ENCODE measurements at regions not wholly inside any gene's neighbourhood (a gene's known extent, or its start where the extent isn't known, plus 50 kb on each side); places are given as distances from the start of the nearest gene placed in this dataset.
"Not testable (repeated sequence)": the region's sequence is repeated elsewhere in the genome, so short reads cannot be mapped to it uniquely, and the experiment has no call there.

DNA sequence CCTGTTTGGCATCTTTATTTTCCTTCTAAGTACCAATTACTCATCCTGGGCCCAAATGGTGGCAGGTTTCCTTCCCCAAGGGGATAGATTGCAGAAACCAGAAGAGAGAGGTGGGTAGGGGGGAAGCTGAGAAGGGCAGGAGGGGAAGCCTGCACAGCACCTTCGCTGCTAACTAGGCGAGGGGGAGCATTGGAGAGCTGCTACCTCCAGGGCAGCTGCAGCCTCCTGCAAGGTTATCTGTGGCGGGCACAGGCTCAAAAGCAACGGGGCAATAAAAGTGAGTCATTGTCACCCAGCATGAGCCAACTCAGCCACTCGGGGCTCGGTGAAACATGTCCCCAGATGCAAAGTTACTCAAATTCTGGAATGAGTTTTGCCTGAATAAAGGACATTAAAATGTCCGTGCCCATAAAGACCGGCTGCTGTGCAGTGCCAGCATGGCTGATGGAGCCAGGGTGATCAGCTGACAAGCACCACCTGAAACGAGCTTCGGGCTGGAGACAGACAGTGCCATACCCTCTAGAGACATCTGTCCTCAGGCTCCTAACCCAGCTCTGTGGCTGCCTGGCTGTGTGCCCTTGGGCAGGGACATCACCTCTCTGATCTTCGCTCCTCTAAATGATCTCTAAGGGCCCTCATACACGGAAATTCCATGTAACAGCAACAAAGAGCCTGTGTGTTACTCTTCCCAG, 68.1 kb upstream of the GRIN2A start:
- no peak for DNase-seq (ENCODE audit: extremely low spot score)
- TF ChIP-seq, protein P1, sequence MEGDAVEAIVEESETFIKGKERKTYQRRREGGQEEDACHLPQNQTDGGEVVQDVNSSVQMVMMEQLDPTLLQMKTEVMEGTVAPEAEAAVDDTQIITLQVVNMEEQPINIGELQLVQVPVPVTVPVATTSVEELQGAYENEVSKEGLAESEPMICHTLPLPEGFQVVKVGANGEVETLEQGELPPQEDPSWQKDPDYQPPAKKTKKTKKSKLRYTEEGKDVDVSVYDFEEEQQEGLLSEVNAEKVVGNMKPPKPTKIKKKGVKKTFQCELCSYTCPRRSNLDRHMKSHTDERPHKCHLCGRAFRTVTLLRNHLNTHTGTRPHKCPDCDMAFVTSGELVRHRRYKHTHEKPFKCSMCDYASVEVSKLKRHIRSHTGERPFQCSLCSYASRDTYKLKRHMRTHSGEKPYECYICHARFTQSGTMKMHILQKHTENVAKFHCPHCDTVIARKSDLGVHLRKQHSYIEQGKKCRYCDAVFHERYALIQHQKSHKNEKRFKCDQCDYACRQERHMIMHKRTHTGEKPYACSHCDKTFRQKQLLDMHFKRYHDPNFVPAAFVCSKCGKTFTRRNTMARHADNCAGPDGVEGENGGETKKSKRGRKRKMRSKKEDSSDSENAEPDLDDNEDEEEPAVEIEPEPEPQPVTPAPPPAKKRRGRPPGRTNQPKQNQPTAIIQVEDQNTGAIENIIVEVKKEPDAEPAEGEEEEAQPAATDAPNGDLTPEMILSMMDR (IDR thresholded peaks at IDR 0.05; ENCODE audit: control extremely low read depth, extremely low read depth, low read depth, missing control alignments), result no peak
- ChIA-PET POLR2A (no interaction called here), CTCF (interaction anchor here (0.7 to 1.2 kb wide), 3 partner anchors 15 to 243 kb away, joined by 3 read pairs; no protein-coding TSS in a partner anchor)

DNA sequence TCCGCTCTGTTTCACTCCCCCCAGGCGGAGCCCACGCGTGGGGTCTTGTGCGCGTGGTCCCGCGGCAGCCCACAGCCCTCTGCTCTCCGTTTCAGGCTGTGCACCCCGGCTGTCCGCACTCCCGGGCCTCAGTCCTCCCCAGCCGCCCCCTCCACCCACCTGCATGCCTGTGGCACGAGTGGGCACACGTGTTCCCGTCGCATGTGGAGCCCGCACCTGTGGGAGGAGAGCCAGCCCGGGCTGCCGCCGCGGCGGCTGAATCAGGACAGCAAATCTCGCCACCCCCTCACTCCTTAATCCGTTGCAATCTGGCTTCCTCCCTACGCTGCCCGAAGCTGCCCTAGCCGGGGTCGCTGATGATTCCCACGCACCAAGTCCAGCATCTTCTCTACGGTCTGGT, 69.9 kb upstream of the GRIN2A start:
- no peak for DNase-seq (ENCODE audit: extremely low spot score)
- ChIA-PET POLR2A (no interaction called here), CTCF (interaction anchor here (0.9 kb wide), 1 partner anchor 257 kb away, joined by 3 read pairs; no protein-coding TSS in a partner anchor)
- TF ChIP-seq, protein P1 (IDR thresholded peaks at IDR 0.05; ENCODE audit: control extremely low read depth, extremely low read depth, low read depth, missing control alignments), result no peak

DNA sequence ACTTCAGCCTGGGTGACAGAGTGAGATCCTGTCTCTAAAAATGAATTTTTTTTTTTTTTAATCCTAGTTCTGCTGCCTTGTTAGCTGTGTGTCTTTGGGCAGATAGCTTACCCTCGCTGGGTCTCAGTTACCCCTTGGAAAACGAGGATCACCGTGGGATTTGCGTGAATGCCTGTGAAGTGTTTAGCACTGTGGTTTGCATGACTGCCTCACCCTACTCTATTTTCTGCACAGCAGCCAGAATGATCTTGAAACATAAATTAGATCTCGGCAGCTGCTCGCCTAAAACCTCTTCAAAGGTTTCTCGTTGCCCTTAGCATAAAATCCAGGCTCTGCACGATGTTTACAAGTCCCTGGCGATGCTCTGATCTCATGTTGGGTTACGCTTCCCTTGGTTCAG, 71.2 kb upstream of the GRIN2A start:
- ChIA-PET CTCF (interaction anchor here (0.9 to 7.1 kb wide), 2 partner anchors 256 to 261 kb away, joined by 3 to 108 read pairs; no protein-coding TSS in a partner anchor), POLR2A (no interaction called here)
- no peak for DNase-seq (ENCODE audit: extremely low spot score)
- TF ChIP-seq, protein P1 (IDR thresholded peaks at IDR 0.05; ENCODE audit: control extremely low read depth, extremely low read depth, low read depth, missing control alignments), result no peak

DNA sequence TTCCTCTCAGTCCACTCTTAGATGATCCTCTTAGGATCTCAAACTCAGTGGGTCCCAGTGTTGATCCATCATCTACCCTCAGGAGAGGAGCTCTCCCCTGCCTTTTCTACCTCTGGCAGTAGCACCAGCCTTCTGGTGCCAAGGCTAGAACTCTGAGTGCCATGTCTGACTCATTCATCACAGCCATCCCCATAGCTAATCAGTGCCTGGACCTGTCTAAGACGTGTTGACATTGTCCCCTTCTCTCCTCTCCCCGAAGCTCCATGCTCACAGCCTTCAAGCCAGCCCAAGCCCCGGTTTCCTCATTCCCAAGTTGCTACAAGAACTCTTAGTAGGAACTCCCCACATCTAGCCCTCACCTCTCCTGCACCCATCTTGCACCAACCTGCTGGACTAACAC, 73.5 kb upstream of the GRIN2A start:
- CTCF ChIA-PET, result interaction anchor here (0.8 to 7.1 kb wide), 13 partner anchors 9 to 482 kb away, joined by 3 to 108 read pairs (median 5); no protein-coding TSS in a partner anchor

DNA sequence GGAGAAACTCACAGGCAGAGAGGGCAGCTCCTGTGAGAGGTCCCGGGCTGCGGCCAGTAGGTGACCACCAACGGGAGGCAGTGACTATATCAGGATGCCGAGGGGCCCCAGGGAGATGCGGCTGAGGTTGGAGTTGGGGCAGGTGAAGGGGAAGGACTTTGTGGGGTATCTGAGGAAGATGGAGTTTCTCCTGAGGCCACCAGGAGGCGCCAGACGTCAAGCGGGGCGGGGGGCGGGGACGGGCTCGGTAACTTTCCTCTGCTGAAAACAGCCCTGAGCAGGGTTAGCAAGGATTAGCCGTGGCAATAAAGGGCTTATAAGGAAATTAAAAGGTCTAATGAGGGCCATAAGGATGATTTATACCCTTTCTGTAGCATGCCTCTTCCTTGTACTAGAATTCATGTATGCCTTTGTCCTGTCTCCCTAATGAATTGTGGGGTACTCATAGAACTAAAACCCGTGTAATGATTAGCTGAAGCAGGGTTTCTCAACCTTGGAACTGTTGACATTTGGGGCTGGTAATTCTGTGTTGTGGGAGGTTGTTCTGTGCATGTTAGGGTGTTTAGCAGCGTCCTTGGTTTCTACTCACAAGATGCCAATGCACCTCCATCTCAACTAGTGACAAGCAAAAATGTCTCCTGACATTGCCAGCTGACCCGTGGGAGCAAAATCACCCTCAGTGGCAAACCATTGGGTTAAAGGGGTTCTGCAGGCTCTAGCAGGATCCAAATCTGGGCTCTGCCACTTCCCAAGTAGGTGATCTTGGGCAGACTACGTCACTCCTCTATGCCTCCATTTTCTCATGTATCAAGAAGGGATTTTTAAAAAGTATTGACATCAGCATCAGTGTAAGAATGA, 74.8 kb upstream of the GRIN2A start:
- CTCF ChIA-PET, result interaction anchor here (0.7 to 7.1 kb wide), 38 partner anchors 9 to 1688 kb away, joined by 3 to 108 read pairs (median 4); no protein-coding TSS in a partner anchor
- DNase-seq (ENCODE audit: extremely low spot score), result peak; percentile 80
- POLR2A ChIA-PET, result no interaction called here
- TF ChIP-seq, protein P1 (IDR thresholded peaks at IDR 0.05; ENCODE audit: control extremely low read depth, extremely low read depth, low read depth, missing control alignments), result peak; percentile 42

More for the DNA sequence above, 73.5 kb upstream of the GRIN2A start:
- POLR2A ChIA-PET, result no interaction called here
- DNase-seq (ENCODE audit: extremely low spot score), result no peak
- TF ChIP-seq, protein P1 (IDR thresholded peaks at IDR 0.05; ENCODE audit: control extremely low read depth, extremely low read depth, low read depth, missing control alignments), result no peak

DNA sequence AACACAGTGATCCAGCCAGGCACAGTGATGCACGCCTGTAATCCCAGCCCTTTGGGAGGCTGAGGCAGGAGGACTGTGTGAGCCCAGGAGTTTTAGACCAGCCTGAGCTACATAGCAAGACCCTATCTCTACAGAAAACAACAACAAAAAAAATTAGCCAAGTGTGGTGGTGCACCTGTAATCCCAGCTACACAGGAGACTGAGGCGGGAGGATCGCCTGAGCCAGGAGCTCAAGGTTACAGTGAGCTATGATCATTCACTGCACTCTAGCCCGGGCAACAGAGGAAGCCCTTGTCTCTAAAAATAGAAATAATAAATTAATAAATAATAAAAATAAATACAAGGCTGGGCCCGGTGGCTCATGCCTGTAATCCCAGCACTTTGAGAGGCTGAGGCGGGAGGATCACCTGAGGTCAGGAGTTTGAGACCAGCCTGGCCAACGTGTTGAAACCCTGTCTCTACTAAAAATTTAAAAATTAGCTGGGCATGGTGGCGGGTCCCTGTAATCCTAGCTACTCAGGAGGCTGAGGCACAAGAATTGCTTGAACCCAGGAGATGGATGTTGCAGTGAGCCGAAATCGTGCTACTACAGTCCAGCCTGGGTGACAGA, 75.5 kb upstream of the GRIN2A start:
- POLR2A ChIA-PET; DNase-seq (ENCODE audit: extremely low spot score): not testable (repeated sequence)
- CTCF ChIA-PET, result interaction anchor here (0.7 to 7.1 kb wide), 33 partner anchors 8 to 1688 kb away, joined by 3 to 108 read pairs (median 4); no protein-coding TSS in a partner anchor
